CD4-positive, alpha-beta T cell (primary cell): ENCODE measurements at regions not wholly inside any gene's neighbourhood (a gene's known extent, or its start where the extent isn't known, plus 50 kb on each side); places are given as distances from the start of the nearest gene placed in this dataset.

Source experiments
- ATAC-seq: fragments of 200-7000 bp; cut with Tn5 transposase; one replicate; pipeline ENCODE4 v1.10.0; 2022; ENCODE audit warnings: mild to moderate bottlenecking; ENCODE audit not compliant: poor library complexity
- CTCF ChIA-PET: fragments of 350-600 bp; sonication (Branson Sonifier 250); formaldehyde crosslinking; loops from one replicate; lab custom pipeline; 2021; ENCODE audit warnings: antibody characterized with exemption, inconsistent platforms; lab: Charles Lee
- POLR2A ChIA-PET: fragments of 350-600 bp; sonication (Branson Sonifier 250); formaldehyde crosslinking; loops from one replicate; lab custom pipeline; 2021; ENCODE audit warnings: antibody characterized with exemption, inconsistent platforms; lab: Charles Lee
- DNase-seq, 14 experiments: peaks; one replicate each; pipeline ENCODE4 v3.0.0-alpha.2; 2013 to 2020; ENCODE audit warnings: mixed read lengths in 2 of 14
- H3K27ac ChIP-seq, 2 donors: one replicate each; pipeline versions ENCODE4 v1.5.1 to v1.7.0; 2013; ENCODE audit warnings: low read length in 2 of 2, low read depth in 1 of 2, mild to moderate bottlenecking in 1 of 2
- H3K27me3 ChIP-seq, 2 experiments: 1 replicate in 1 of 2; 2 replicates in 1 of 2; pipeline versions ENCODE4 v1.6.1 to v1.7.0; 2013; ENCODE audit warnings: low read length in 2 of 2, control low read depth in 1 of 2, mild to moderate bottlenecking in 1 of 2, moderate library complexity in 1 of 2; ENCODE audit not compliant: insufficient read depth in 2 of 2, control insufficient read depth in 1 of 2
- H3K36me3 ChIP-seq: one replicate; pipeline ENCODE4 v1.6.1; 2013; ENCODE audit warnings: low read length, control low read depth; ENCODE audit not compliant: insufficient read depth
- H3K4me1 ChIP-seq: one replicate; pipeline ENCODE4 v1.6.1; 2013; ENCODE audit warnings: low read length, control low read depth; ENCODE audit not compliant: insufficient read depth
- H3K4me3 ChIP-seq: one replicate; pipeline ENCODE4 v1.5.1; 2013; ENCODE audit warnings: mild to moderate bottlenecking, low read length, moderate library complexity
- H3K9me3 ChIP-seq, 2 experiments: 1 replicate in 1 of 2; 2 replicates in 1 of 2; pipeline versions ENCODE4 v1.6.1 to v1.7.0; 2013; ENCODE audit warnings: low read length in 2 of 2, mild to moderate bottlenecking in 2 of 2, control low read depth in 1 of 2, moderate library complexity in 1 of 2; ENCODE audit not compliant: control insufficient read depth in 1 of 2, insufficient read depth in 1 of 2
- H3K27ac Mint-ChIP-seq: one replicate; pipeline ENCODE4 v1.8.0; 2020; ENCODE audit warnings: mixed read lengths
- H3K27me3 Mint-ChIP-seq: one replicate; pipeline ENCODE4 v1.8.0; 2021; ENCODE audit warnings: mixed read lengths
- H3K36me3 Mint-ChIP-seq: one replicate; pipeline ENCODE4 v1.8.0; 2021; ENCODE audit warnings: low read depth, mixed read lengths
- H3K4me1 Mint-ChIP-seq: one replicate; pipeline ENCODE4 v1.8.0; 2021; ENCODE audit warnings: low read depth, mixed read lengths
- H3K4me3 Mint-ChIP-seq: one replicate; pipeline ENCODE4 v1.8.0; 2020; ENCODE audit warnings: mild to moderate bottlenecking, mixed read lengths
- H3K9me3 Mint-ChIP-seq: one replicate; pipeline ENCODE4 v1.8.0; 2020; ENCODE audit warnings: mixed read lengths
- intact Hi-C, 2 experiments: fragments of 100-400 bp; cut with DNase I in 1 of 2; cut with micrococcal nuclease in 1 of 2; formaldehyde crosslinking; loops; one replicate each; pipeline versions ENCODE4 v1.15.1 to v1.9.0; 2023 to 2025; cut with DNase I, micrococcal nuclease
- TF ChIP-seq, protein P1 (sequence below): fragments of 200-600 bp; IDR thresholded peaks from one replicate; pipeline ENCODE4 v1.8.0; 2022; ENCODE audit warnings: antibody characterized with exemption, mild to moderate bottlenecking

DNA sequence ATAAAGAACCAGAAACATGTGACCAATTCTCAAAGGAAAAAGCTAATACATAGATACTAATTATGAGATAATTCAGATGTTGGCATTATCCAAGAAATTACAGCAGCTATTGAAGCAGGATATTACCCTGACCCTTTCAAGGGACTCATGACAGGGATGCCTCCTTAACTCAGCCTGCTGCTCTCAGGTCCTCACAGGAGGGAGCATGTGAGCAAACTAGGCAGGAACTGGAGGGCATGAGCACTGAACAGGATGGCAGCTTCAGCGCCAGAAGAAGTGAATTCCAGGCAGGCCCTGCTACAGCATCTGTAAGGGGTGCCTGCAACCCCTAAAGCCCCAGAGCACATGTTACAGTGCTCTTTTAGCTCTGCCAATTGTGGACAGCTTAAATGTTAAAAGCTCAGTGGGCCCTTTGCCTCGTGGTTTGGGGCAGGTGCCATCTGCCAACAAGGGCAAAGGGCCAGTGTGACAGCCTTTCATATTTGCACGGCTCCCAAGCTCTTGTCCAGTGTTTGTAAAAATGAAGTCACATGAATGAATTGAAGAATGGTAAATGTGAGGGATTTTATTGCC is 464.7 kb upstream of the COX7C start:
- Histone ChIP-seq H3K27me3 (no peaks in the 10 kb centered on the region), H3K36me3 (no peaks in the 10 kb centered on the region), H3K4me1 (no peaks in the 10 kb centered on the region), H3K27ac (no peak overlapping the region), H3K9me3 (peaks cover 0 to 8% of the 10 kb centered on the region in 2 experiments), H3K4me3 (no peak overlapping the region)
- ATAC-seq: no peak
- no peak overlapping the region for H3K27ac Mint-ChIP-seq
- no peak for DNase-seq
- no peaks in the 10 kb centered on the region for H3K36me3 Mint-ChIP-seq
- intact Hi-C loops: no loop called here
- H3K27me3 Mint-ChIP-seq: no peaks in the 10 kb centered on the region
- no peak overlapping the region for H3K4me3 Mint-ChIP-seq
- POLR2A ChIA-PET: no interaction called here
- CTCF ChIA-PET: no interaction called here
- H3K4me1 Mint-ChIP-seq: no peaks in the 10 kb centered on the region
- TF ChIP-seq, protein P1, sequence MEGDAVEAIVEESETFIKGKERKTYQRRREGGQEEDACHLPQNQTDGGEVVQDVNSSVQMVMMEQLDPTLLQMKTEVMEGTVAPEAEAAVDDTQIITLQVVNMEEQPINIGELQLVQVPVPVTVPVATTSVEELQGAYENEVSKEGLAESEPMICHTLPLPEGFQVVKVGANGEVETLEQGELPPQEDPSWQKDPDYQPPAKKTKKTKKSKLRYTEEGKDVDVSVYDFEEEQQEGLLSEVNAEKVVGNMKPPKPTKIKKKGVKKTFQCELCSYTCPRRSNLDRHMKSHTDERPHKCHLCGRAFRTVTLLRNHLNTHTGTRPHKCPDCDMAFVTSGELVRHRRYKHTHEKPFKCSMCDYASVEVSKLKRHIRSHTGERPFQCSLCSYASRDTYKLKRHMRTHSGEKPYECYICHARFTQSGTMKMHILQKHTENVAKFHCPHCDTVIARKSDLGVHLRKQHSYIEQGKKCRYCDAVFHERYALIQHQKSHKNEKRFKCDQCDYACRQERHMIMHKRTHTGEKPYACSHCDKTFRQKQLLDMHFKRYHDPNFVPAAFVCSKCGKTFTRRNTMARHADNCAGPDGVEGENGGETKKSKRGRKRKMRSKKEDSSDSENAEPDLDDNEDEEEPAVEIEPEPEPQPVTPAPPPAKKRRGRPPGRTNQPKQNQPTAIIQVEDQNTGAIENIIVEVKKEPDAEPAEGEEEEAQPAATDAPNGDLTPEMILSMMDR: no peak
- peaks cover 3% of the 10 kb centered on the region for H3K9me3 Mint-ChIP-seq

GRCh38 chr5:86155796-86156195 is 461.9 kb upstream of the COX7C start:
- Mint-ChIP-seq H3K9me3 (peaks cover 1% of the 10 kb centered on the region), H3K27me3 (no peaks in the 10 kb centered on the region), H3K4me1 (no peaks in the 10 kb centered on the region), H3K36me3 (no peaks in the 10 kb centered on the region), H3K4me3 (no peak overlapping the region), H3K27ac (no peak overlapping the region)
- H3K27me3 ChIP-seq: no peaks in the 10 kb centered on the region
- H3K9me3 ChIP-seq: no peaks in the 10 kb centered on the region
- no peaks in the 10 kb centered on the region for H3K36me3 ChIP-seq
- ChIA-PET CTCF (no interaction called here), POLR2A (no interaction called here)
- intact Hi-C loops: no loop called here
- no peaks in the 10 kb centered on the region for H3K4me1 ChIP-seq
- H3K27ac ChIP-seq: no peak overlapping the region
- DNase-seq (no peak), ATAC-seq (no peak)
- H3K4me3 ChIP-seq: no peak overlapping the region
- TF ChIP-seq, protein P1: no peak

DNA sequence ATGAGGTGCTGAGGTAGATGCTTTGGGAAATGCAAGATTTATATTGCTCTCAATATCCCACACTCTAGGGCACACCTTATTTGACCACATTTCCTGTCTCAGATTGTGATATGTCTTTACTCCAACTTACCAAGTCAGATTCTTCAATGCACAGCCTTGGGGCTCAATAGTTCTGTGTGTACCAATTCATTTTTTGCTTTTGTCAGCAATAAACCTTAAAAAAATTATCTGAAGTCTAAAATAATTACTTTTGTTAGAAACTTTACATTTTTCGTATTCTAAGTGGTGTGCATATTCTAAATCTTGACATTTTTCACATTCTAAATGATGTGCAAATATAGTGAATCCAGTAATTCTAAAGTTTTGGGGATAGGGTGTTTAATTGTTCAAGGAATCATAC is 447.5 kb upstream of the COX7C start:
- CTCF ChIA-PET: no interaction called here
- intact Hi-C loops: no loop called here

More for the DNA sequence above, 447.5 kb upstream of the COX7C start:
- TF ChIP-seq, protein P1: no peak
- Histone ChIP-seq H3K9me3 (no peaks in the 10 kb centered on the region), H3K4me3 (no peak overlapping the region), H3K4me1 (no peaks in the 10 kb centered on the region), H3K36me3 (no peaks in the 10 kb centered on the region), H3K27ac (no peak overlapping the region), H3K27me3 (no peaks in the 10 kb centered on the region)
- no peak for DNase-seq
- Mint-ChIP-seq H3K27me3 (no peaks in the 10 kb centered on the region), H3K36me3 (no peaks in the 10 kb centered on the region), H3K4me1 (no peaks in the 10 kb centered on the region), H3K9me3 (no peaks in the 10 kb centered on the region), H3K4me3 (no peak overlapping the region), H3K27ac (no peak overlapping the region)
- POLR2A ChIA-PET: no interaction called here
- no peak for ATAC-seq
